GM21528 (cell line): ENCODE measurements at regions not wholly inside any gene's neighbourhood (a gene's known extent, or its start where the extent isn't known, plus 50 kb on each side); places are given as distances from the start of the nearest gene placed in this dataset.

Experiments used
- ATAC-seq: cut with Tn5 transposase; IDR thresholded peaks from one replicate; pipeline ENCODE4 v1.9.1; 2021; ENCODE audit warnings: mild to moderate bottlenecking, moderate library complexity; ENCODE audit not compliant: unreplicated experiment, low FRiP score

GRCh38 chr19:28984315-28984714 is 228.6 kb downstream of the UQCRFS1 start:
- ATAC-seq = no peak

- ATAC-seq = no peak
Observed at GRCh38 chr19:28983430-28983829, 229.5 kb downstream of the UQCRFS1 start.

GRCh38 chr19:28981994-28982393 is 231.0 kb downstream of the UQCRFS1 start:
- ATAC-seq = no peak

GRCh38 chr19:28981518-28981917 is 231.4 kb downstream of the UQCRFS1 start:
- ATAC-seq = no peak

GRCh38 chr19:28980236-28980868 is 232.6 kb downstream of the UQCRFS1 start:
- ATAC-seq = no peak

GRCh38 chr19:28977826-28978225 is 235.1 kb downstream of the UQCRFS1 start:
- ATAC-seq = no peak

GRCh38 chr19:28972058-28972852 is 240.7 kb downstream of the UQCRFS1 start:
- ATAC-seq = no peak

GRCh38 chr19:28971513-28971912 is 241.4 kb downstream of the UQCRFS1 start:
- no peak for ATAC-seq

- no peak for ATAC-seq
Observed at GRCh38 chr19:28971049-28971448, 241.9 kb downstream of the UQCRFS1 start.

GRCh38 chr19:28968721-28969120 is 244.2 kb downstream of the UQCRFS1 start:
- no peak for ATAC-seq

- no peak for ATAC-seq
Observed at GRCh38 chr19:28966737-28967399, 246.1 kb downstream of the UQCRFS1 start.

GRCh38 chr19:28964500-28964899 is 248.5 kb downstream of the UQCRFS1 start:
- ATAC-seq = no peak

GRCh38 chr19:28963486-28964250 is 249.3 kb downstream of the UQCRFS1 start:
- no peak for ATAC-seq

- ATAC-seq = no peak
Observed at GRCh38 chr19:28961772-28962500, 251.0 kb downstream of the UQCRFS1 start.

GRCh38 chr19:28960986-28961705 is 251.8 kb downstream of the UQCRFS1 start:
- ATAC-seq = no peak

GRCh38 chr19:28960586-28960985 is 252.4 kb downstream of the UQCRFS1 start:
- ATAC-seq = no peak

GRCh38 chr19:28956961-28957360 is 256.0 kb downstream of the UQCRFS1 start:
- ATAC-seq = no peak

GRCh38 chr19:28956421-28956820 is 256.5 kb downstream of the UQCRFS1 start:
- ATAC-seq = no peak

- no peak for ATAC-seq
Observed at GRCh38 chr19:28949535-28949934, 263.4 kb downstream of the UQCRFS1 start.
